ENCODE measurements at regions not wholly inside any gene's neighbourhood (a gene's known extent, or its start where the extent isn't known, plus 50 kb on each side); places are given as distances from the start of the nearest gene placed in this dataset.

- no peak for DNase-seq (ENCODE audit: low read depth in 2 of 2, low spot score in 1 of 2)
These were observed 54.1 kb upstream of the FOXQ1 start for GRCh38 chr6:1257778-1258177.

DNA sequence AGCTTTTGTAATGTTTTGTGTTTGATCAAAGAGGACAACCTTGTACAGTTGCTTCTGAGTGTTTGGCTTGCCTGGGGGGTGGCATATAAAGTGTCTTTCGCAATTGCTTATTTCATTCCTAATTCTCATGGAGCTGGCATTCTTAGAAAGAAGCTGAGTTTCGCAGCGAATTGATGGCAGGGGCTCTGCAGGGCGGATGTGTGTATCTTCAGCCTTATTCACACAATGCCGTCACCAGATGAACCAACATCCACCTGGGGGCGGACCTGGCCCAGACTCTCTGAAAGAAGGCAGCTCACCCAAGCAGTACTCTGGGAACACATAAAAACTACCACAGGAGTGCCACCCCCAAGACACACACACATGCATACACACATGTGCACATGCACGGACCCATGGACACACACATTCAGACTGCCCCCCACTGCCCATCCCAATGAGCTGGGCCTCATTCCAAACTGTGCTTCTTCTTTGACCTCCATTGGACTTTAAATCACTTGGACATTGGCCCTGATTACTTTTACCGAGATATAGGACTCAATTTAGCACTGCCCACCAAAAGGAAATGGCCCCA, 55.4 kb upstream of the FOXQ1 start:
- no peak for DNase-seq (ENCODE audit: low read depth in 2 of 2, low spot score in 1 of 2)

GRCh38 chr6:1255636-1256365, 56.1 kb upstream of the FOXQ1 start:
- no peak for DNase-seq (ENCODE audit: low read depth in 2 of 2, low spot score in 1 of 2)

DNA sequence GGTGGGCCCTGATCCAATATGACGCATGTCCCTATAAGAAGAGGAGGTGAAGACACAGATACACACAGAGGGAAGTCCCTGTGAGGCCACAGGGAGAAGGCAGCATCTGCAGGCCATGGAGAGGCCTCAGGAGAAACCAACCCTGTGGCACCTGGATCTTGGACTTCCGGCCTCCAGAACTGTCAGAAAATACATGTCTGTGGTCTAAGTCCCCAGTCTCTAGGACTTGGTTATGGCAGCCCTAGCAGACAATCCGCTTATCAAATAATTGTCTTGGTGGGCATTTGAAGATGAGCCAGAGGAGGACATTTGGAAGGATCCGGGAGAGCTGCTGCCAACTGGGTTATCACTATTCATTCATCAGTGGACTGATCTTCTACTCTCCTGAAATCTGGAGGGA, 57.6 kb upstream of the FOXQ1 start:
- no peak for DNase-seq (ENCODE audit: low read depth in 2 of 2, low spot score in 1 of 2)

- no peak for DNase-seq (ENCODE audit: low read depth in 2 of 2, low spot score in 1 of 2)
These were observed 58.1 kb upstream of the FOXQ1 start for GRCh38 chr6:1253816-1254215.

- DNase-seq (ENCODE audit: low read depth in 2 of 2, low spot score in 1 of 2) = no peak
These were observed 60.4 kb upstream of the FOXQ1 start for GRCh38 chr6:1251198-1252155.

- no peak for DNase-seq (ENCODE audit: low read depth in 2 of 2, low spot score in 1 of 2)
These were observed 61.3 kb upstream of the FOXQ1 start for GRCh38 chr6:1250489-1251197.

DNA sequence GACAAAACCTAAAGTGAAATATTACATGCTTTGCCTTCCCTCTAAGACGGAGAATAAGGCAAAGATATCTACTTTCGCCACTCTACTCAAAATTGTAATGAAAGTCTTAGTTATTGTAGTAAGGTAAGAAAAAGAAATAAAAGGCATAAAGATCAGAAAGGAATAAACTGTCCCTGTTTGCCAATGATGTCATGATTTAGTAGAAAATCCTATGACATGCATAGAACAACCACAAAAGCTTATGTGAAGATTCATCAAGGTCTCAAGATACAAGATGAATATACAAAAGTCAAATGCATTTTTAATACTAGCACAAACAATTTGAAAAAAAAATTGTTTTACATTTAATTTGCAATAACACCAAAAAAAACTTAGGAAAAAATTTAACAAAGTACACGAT, 64.0 kb upstream of the FOXQ1 start:
- DNase-seq (ENCODE audit: low read depth in 2 of 2, low spot score in 1 of 2) = no peak

GRCh38 chr6:1247056-1247455, 64.8 kb upstream of the FOXQ1 start:
- DNase-seq (ENCODE audit: low read depth in 2 of 2, low spot score in 1 of 2) = no peak

DNA sequence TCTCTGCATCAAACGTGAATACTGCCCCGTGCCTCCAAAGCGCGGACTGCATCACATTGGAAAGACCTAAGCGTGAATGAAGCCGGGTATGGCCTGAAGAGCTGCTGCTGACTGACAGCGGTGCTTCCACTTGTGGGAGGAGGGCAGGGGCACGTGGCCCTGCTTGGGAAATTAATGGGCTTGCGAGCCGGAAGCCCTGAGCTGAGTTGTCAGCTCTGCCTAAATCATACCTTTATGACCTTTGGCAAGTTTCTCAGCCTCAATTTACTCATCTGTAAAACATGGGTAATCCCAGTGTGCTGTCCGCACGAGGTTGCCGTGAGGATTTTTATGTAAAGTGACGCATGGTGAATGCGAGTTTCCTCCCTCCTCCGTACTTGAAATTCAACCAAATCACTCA, 67.0 kb upstream of the FOXQ1 start:
- no peak for DNase-seq (ENCODE audit: low read depth in 2 of 2, low spot score in 1 of 2)

DNA sequence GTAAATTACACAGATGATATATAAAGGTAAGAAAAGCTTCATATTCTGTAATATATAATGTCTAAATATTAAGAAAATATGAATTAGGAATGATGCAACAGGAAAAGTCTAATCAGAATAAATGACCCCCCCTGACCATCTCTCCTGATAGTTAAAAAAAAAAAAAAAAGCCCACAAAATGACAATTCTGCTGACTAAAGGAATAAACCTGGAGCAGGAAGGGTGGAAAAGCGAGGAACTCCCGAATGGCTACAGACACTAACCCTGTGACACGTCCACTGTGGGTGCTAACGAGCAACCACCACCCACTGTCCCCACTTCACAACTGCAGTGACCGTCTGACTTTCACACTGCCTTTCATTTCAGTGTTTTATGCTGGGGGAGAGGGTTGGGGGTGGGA, 67.6 kb upstream of the FOXQ1 start:
- no peak for DNase-seq (ENCODE audit: low read depth in 2 of 2, low spot score in 1 of 2)

DNA sequence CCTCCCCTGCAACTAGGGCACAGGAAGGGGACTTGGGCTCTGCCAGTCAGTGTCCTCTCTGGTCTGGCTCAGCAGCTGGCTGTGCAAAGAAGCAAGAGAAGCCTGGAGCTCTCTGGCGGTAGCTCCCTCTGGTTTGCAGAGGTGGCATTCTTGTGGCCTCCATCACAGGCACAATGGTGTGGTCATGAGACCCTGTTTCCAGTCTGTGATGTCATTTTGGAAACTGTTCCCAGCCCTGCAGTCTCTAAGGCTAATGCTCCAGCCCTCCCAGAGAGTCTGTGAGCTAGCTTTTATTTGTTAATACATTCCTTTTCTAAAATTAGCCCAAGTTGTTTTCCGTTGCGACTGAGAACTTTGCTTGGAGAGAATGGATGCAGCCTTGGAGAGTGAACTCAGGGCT, 69.5 kb upstream of the FOXQ1 start:
- no peak for DNase-seq (ENCODE audit: low read depth in 2 of 2, low spot score in 1 of 2)

DNA sequence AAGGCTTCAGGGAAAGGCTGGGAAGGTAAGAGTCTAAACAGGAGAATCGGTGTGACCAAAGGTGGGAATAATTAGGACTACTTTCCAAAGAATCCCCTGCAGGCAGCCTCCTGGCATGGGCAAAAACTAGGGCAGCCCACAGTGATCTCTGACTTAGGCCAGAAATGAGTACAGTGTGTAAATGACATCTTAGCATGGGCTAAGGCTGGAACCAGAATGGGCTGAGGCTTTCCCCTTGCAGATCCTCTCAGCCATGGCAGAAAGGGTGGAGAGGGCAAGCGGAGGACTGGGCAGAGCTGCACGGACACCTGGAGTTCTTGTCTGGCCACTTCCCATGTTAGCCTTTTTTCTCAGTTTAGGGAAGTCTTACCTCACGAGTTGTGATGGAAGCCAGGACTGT, 69.9 kb upstream of the FOXQ1 start:
- no peak for DNase-seq (ENCODE audit: low read depth in 2 of 2, low spot score in 1 of 2)

DNA sequence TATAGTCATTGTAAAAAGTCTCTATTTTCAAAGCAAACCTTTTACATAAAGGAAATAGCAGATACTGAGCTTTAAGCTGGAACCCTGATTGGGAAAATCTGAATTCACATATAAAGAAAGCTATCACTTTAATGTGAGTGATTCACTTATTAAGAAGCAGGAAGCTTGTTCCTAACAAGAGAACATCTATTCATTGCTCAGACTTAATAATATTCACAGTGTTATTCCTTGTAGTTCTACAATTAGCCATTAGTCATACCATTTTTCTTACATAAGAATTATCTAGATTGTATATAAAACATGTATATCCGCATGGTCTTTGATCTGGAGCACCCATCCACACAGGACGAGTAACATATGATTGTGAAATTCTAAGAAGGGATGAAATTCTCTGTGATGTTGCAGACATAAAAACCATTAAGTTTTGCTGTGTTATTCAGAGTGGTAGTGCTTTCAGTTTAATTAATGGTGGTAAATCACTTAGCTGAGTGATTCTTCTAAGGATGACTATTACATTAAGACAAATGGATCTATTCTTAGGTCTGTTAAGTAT, 71.1 kb upstream of the FOXQ1 start:
- DNase-seq (ENCODE audit: low read depth in 2 of 2, low spot score in 1 of 2) = no peak

DNA sequence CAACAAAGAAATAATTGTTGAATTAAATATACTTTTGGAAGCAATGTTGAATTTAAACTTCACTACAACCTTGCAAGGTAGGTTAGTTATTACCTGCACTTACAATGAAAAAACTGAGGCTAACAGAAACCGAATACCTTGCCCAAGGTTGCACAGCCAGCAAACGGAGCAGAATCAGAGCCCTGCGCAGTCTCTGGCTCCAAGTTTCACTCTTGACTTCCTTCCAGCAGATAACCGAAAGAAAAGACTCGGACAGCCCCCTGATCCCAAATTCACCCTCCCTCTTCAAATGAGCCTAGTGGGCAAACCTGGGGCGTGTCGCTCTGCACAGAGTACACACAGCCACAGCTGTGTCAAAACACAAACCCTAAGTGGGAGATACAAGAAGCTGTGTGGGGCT, 72.1 kb upstream of the FOXQ1 start:
- no peak for DNase-seq (ENCODE audit: low read depth in 2 of 2, low spot score in 1 of 2)

GRCh38 chr6:1238040-1238439, 73.9 kb upstream of the FOXQ1 start:
- no peak for DNase-seq (ENCODE audit: low read depth in 2 of 2, low spot score in 1 of 2)

GRCh38 chr6:1237636-1238035, 74.3 kb upstream of the FOXQ1 start:
- no peak for DNase-seq (ENCODE audit: low read depth in 2 of 2, low spot score in 1 of 2)

GRCh38 chr6:1235825-1236224, 76.1 kb upstream of the FOXQ1 start:
- DNase-seq (ENCODE audit: low read depth in 2 of 2, low spot score in 1 of 2) = no peak

GRCh38 chr6:1233924-1234323, 78.0 kb upstream of the FOXQ1 start:
- DNase-seq (ENCODE audit: low read depth in 2 of 2, low spot score in 1 of 2) = no peak

DNA sequence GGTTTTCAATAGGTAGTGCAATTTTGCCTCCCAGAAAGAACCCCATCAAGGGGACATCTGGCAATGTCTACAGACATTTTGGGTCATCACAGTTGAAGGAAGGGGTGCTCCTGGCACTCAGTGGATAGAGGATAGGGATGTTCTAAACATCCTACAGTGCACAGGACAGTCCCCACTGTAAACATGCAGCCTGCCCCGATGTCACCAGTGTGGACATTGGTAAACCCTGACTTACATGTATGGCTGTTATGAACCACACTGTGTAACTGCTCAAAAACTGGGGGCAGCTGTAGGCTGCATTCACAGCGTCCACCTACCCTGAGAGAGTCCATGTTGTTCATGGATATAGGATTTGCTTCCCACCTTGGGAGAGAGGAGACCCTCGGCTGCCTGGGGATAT, 79.3 kb upstream of the FOXQ1 start:
- DNase-seq (ENCODE audit: low read depth in 2 of 2, low spot score in 1 of 2) = no peak

GRCh38 chr6:1231941-1232340, 80.0 kb upstream of the FOXQ1 start:
- no peak for DNase-seq (ENCODE audit: low read depth in 2 of 2, low spot score in 1 of 2)
